MCF 10A (cell line): ENCODE measurements at regions not wholly inside any gene's neighbourhood (a gene's known extent, or its start where the extent isn't known, plus 50 kb on each side); places are given as distances from the start of the nearest gene placed in this dataset.

Source experiments
- BruUV-seq: library from RNA; stranded (reverse); fragments of 400-500 nt; replicated peaks from 2 replicates; lab custom pipeline; 2021; lab: Mats Ljungman, UMichigan
- CTCF ChIA-PET: fragments of 300-600 bp; sonication (Branson Sonifier 250); formaldehyde crosslinking; extraction: SDS; loops from one replicate; lab custom pipeline; 2021; ENCODE audit warnings: antibody characterized with exemption, inconsistent platforms; lab: Yijun Ruan, JAX
- POLR2A ChIA-PET: fragments of 300-600, 350-650 bp; sonication (Branson Sonifier 250); formaldehyde crosslinking; extraction: SDS; loops from one replicate; lab custom pipeline; 2020; ENCODE audit warnings: antibody characterized with exemption, inconsistent platforms; lab: Yijun Ruan, JAX
- DNase-seq: peaks from one replicate; pipeline ENCODE4 v3.0.0-alpha.2; 2018; ENCODE audit not compliant: unreplicated experiment
- H3K27ac Mint-ChIP-seq: one replicate; pipeline ENCODE4 v1.8.0; 2022; ENCODE audit warnings: mild to moderate bottlenecking, low read depth, mixed read lengths; ENCODE audit not compliant: unreplicated experiment
- H3K27me3 Mint-ChIP-seq: one replicate; pipeline ENCODE4 v1.8.0; 2022; ENCODE audit warnings: mixed read lengths; ENCODE audit not compliant: insufficient read depth, unreplicated experiment
- H3K36me3 Mint-ChIP-seq: one replicate; pipeline ENCODE4 v1.8.0; 2022; ENCODE audit warnings: mild to moderate bottlenecking, moderate library complexity, mixed read lengths; ENCODE audit not compliant: insufficient read depth, unreplicated experiment
- H3K4me1 Mint-ChIP-seq: one replicate; pipeline ENCODE4 v1.8.0; 2022; ENCODE audit warnings: mixed read lengths; ENCODE audit not compliant: insufficient read depth, unreplicated experiment
- H3K4me3 Mint-ChIP-seq: one replicate; pipeline ENCODE4 v1.8.0; 2022; ENCODE audit warnings: mild to moderate bottlenecking, moderate library complexity, mixed read lengths; ENCODE audit not compliant: unreplicated experiment
- H3K9me3 Mint-ChIP-seq: one replicate; pipeline ENCODE4 v1.8.0; 2022; ENCODE audit warnings: mixed read lengths; ENCODE audit not compliant: unreplicated experiment
- CTCF ChIP-seq: fragments of 200-600 bp; IDR thresholded peaks from one replicate; pipeline ENCODE4 v1.8.0; 2022; ENCODE audit warnings: antibody characterized with exemption, mild to moderate bottlenecking; ENCODE audit not compliant: unreplicated experiment
- intact Hi-C: fragments of 100-400 bp; cut with micrococcal nuclease; formaldehyde crosslinking; loops from 2 replicates; pipeline ENCODE4 v1.14.1; 2022

- peaks cover 9% of the 10 kb centered on the region for H3K4me1 Mint-ChIP-seq
- intact Hi-C loops: no loop called here
- BruUV-seq: no TSS peak
- no peak for TF ChIP-seq CTCF
- H3K36me3 Mint-ChIP-seq: peaks cover 5% of the 10 kb centered on the region
- ChIA-PET POLR2A (no interaction called here), CTCF (interaction anchor here (0.5 kb wide), 1 partner anchor 238 kb away, joined by 3 read pairs; no protein-coding TSS in a partner anchor)
- H3K27me3 Mint-ChIP-seq: peaks cover 32% of the 10 kb centered on the region
- no peak overlapping the region for H3K4me3 Mint-ChIP-seq
- H3K27ac Mint-ChIP-seq: no peak overlapping the region
- DNase-seq: no peak
- no peaks in the 10 kb centered on the region for H3K9me3 Mint-ChIP-seq
These were observed 140.1 kb downstream of the RBFOX3 start for GRCh38 chr17:79470754-79471153.

GRCh38 chr17:79469646-79470045, 141.2 kb downstream of the RBFOX3 start:
- no peaks in the 10 kb centered on the region for H3K36me3 Mint-ChIP-seq
- TF ChIP-seq CTCF: no peak
- intact Hi-C loops: no loop called here
- peaks cover 9% of the 10 kb centered on the region for H3K4me1 Mint-ChIP-seq
- CTCF ChIA-PET: no interaction called here
- no TSS peak for BruUV-seq
- DNase-seq: no peak
- POLR2A ChIA-PET: no interaction called here
- H3K9me3 Mint-ChIP-seq: no peaks in the 10 kb centered on the region
- H3K27ac Mint-ChIP-seq: no peak overlapping the region
- no peak overlapping the region for H3K4me3 Mint-ChIP-seq
- peaks cover 32% of the 10 kb centered on the region for H3K27me3 Mint-ChIP-seq

GRCh38 chr17:79468183-79468944, 142.5 kb downstream of the RBFOX3 start:
- Mint-ChIP-seq H3K9me3 (no peaks in the 10 kb centered on the region), H3K4me1 (peaks cover 2% of the 10 kb centered on the region), H3K36me3 (no peaks in the 10 kb centered on the region), H3K27ac (no peak overlapping the region), H3K27me3 (peaks cover 27% of the 10 kb centered on the region), H3K4me3 (no peak overlapping the region)
- no TSS peak for BruUV-seq
- TF ChIP-seq CTCF: no peak
- DNase-seq: no peak
- POLR2A ChIA-PET: no interaction called here
- CTCF ChIA-PET: no interaction called here
- intact Hi-C loops: no loop called here

GRCh38 chr17:79466562-79467350, 144.1 kb downstream of the RBFOX3 start:
- DNase-seq: no peak
- Mint-ChIP-seq H3K4me3 (no peak overlapping the region), H3K36me3 (no peaks in the 10 kb centered on the region), H3K9me3 (no peaks in the 10 kb centered on the region), H3K27me3 (peaks cover 24% of the 10 kb centered on the region), H3K4me1 (no peaks in the 10 kb centered on the region), H3K27ac (no peak overlapping the region)
- TF ChIP-seq CTCF: no peak
- intact Hi-C loops: no loop called here
- ChIA-PET POLR2A (no interaction called here), CTCF (interaction anchor here (0.5 kb wide), 1 partner anchor 197 kb away, joined by 3 read pairs; no protein-coding TSS in a partner anchor)
- BruUV-seq: no TSS peak
